GM12878 (cell line): ENCODE measurements at regions not wholly inside any gene's neighbourhood (a gene's known extent, or its start where the extent isn't known, plus 50 kb on each side); places are given as distances from the start of the nearest gene placed in this dataset.

Experiments
- ATAC-seq: fragments of 200-7000 bp; cut with Tn5 transposase; 3 replicates; pipeline ENCODE4 v1.9.1; 2020; ENCODE audit warnings: mild to moderate bottlenecking, moderate library complexity
- BruUV-seq: library from RNA; stranded (reverse); fragments of 400-500 nt; replicated peaks from 2 replicates; lab custom pipeline; 2021; lab: Mats Ljungman, UMichigan
- CTCF ChIA-PET: fragments of 300-600 bp; sonication (Branson Sonifier 250); formaldehyde crosslinking; extraction: SDS; loops from one replicate; lab custom pipeline; 2021; ENCODE audit warnings: inconsistent platforms; lab: Yijun Ruan, JAX
- POLR2A ChIA-PET: fragments of 350-600 bp; formaldehyde crosslinking; extraction: SDS; loops from one replicate; lab custom pipeline; 2021; ENCODE audit warnings: inconsistent platforms; lab: Charles Lee
- RAD21 ChIA-PET: fragments of 300-600 bp; sonication (Branson Sonifier 250); formaldehyde crosslinking; loops from one replicate; lab custom pipeline; 2023; ENCODE audit warnings: antibody characterized with exemption; ENCODE audit not compliant: unreplicated experiment; lab: Charles Lee
- SMC1A ChIA-PET: fragments of 300-600 bp; sonication (Branson Sonifier 250); formaldehyde crosslinking; loops from one replicate; lab custom pipeline; 2023; ENCODE audit not compliant: unreplicated experiment, uncharacterized antibody; lab: Charles Lee
- DNase-seq: peaks from one replicate; pipeline ENCODE4 v3.0.0-alpha.2; 2011; ENCODE audit warnings: low read depth, low spot score
- FAIRE-seq: peaks from 3 replicates; lab custom pipeline; 2011; peaks lifted over from hg19 to GRCh38; lab: Jason Lieb, UNC
- H2AFZ ChIP-seq: 2 replicates; pipeline ENCODE4 v1.6.0; 2011; ENCODE audit warnings: low read depth, low read length, control low read depth; ENCODE audit not compliant: control insufficient read depth
- H3K27ac ChIP-seq: 2 replicates; pipeline ENCODE4 v1.5.1; 2011; ENCODE audit warnings: control low read depth; ENCODE audit not compliant: control insufficient read depth, insufficient read depth
- H3K27me3 ChIP-seq, 2 experiments: replicated peaks in 1 of 2; 2 replicates each; pipeline versions ENCODE4 v1.6.0 to v1.6.1; 2011; ENCODE audit warnings: low read length in 1 of 2; ENCODE audit not compliant: control insufficient read depth in 2 of 2, insufficient read depth in 2 of 2
- H3K36me3 ChIP-seq, 2 experiments: 2 replicates each; pipeline ENCODE4 v1.5.1; 2011; ENCODE audit warnings: low read length in 1 of 2; ENCODE audit not compliant: control insufficient read depth in 2 of 2, insufficient read depth in 2 of 2
- H3K4me1 ChIP-seq: 2 replicates; pipeline ENCODE4 v1.6.1; 2011; ENCODE audit warnings: mild to moderate bottlenecking, low read length, moderate library complexity, mixed read lengths; ENCODE audit not compliant: control insufficient read depth, insufficient read depth
- H3K4me2 ChIP-seq: 2 replicates; pipeline ENCODE4 v1.6.0; 2011; ENCODE audit warnings: control low read depth; ENCODE audit not compliant: control insufficient read depth, insufficient read depth
- H3K4me3 ChIP-seq: fragments of 200-600 bp; sonication (generic); 2 replicates; pipeline ENCODE4 v1.5.1; 2016
- H3K79me2 ChIP-seq: 2 replicates; pipeline ENCODE4 v1.6.0; 2011; ENCODE audit warnings: low read length; ENCODE audit not compliant: control insufficient read depth, insufficient read depth
- H3K9ac ChIP-seq: 2 replicates; pipeline ENCODE4 v1.8.0; 2011; ENCODE audit warnings: low read length, control low read depth, mixed read lengths; ENCODE audit not compliant: control insufficient read depth, insufficient read depth
- H3K9me3 ChIP-seq: replicated peaks from 3 replicates; pipeline ENCODE4 v1.5.1; 2011; ENCODE audit warnings: mild to moderate bottlenecking, low read length; ENCODE audit not compliant: control insufficient read depth, insufficient read depth
- H4K20me1 ChIP-seq: 2 replicates; pipeline ENCODE4 v1.6.0; 2011; ENCODE audit not compliant: control insufficient read depth, insufficient read depth
- BHLHE40 ChIP-seq, 2 experiments: fragments of 450-650 bp in 1 of 2; IDR thresholded peaks; 2 replicates each; pipeline ENCODE4 v1.6.1; 2011 to 2017; ENCODE audit warnings: low read depth in 2 of 2, borderline replicate concordance in 1 of 2, improper control_type of control experiment in 1 of 2, low read length in 1 of 2, mild to moderate bottlenecking in 1 of 2
- CBX3 ChIP-seq: fragments of 200-600 bp; sonication (generic); IDR thresholded peaks from 2 replicates; pipeline ENCODE4 v1.6.1; 2016; ENCODE audit warnings: low read depth, borderline replicate concordance
- CEBPB ChIP-seq, 2 experiments: fragments of 150-350 bp in 1 of 2; IDR thresholded peaks; 2 replicates each; pipeline ENCODE4 v1.6.1; 2012 to 2014; ENCODE audit warnings: low read depth in 2 of 2, low read length in 2 of 2, borderline replicate concordance in 1 of 2, inconsistent platforms in 1 of 2
- EED ChIP-seq: sonication (generic); IDR thresholded peaks from 2 replicates; pipeline ENCODE4 v1.6.1; 2016; ENCODE audit warnings: antibody characterized with exemption, low read depth
- FOXM1 ChIP-seq: IDR thresholded peaks from 2 replicates; pipeline ENCODE4 v1.6.1; 2012; ENCODE audit warnings: low read depth, mild to moderate bottlenecking, inconsistent platforms, low read length, moderate library complexity
- HCFC1 ChIP-seq: fragments of 150-350 bp; IDR thresholded peaks from 2 replicates; pipeline ENCODE4 v1.6.1; 2014; ENCODE audit warnings: low read length
- HDAC2 ChIP-seq: fragments of 200-600 bp; sonication (generic); IDR thresholded peaks from 2 replicates; pipeline ENCODE4 v1.6.1; 2017
- JUNB ChIP-seq: IDR thresholded peaks from 2 replicates; pipeline ENCODE4 v1.6.1; 2016; ENCODE audit warnings: antibody characterized with exemption, mild to moderate bottlenecking
- KLF5 ChIP-seq: fragments of 450-650 bp; IDR thresholded peaks from 2 replicates; pipeline ENCODE4 v1.6.1; 2014; ENCODE audit warnings: mild to moderate bottlenecking; ENCODE audit not compliant: partially characterized antibody
- NFIC ChIP-seq: IDR thresholded peaks from 2 replicates; pipeline ENCODE4 v1.6.1; 2012; ENCODE audit warnings: low read depth, mild to moderate bottlenecking, inconsistent platforms, low read length, moderate library complexity
- NFXL1 ChIP-seq: fragments of 450-650 bp; IDR thresholded peaks from 2 replicates; pipeline ENCODE4 v1.6.1; 2017; ENCODE audit warnings: antibody characterized with exemption, mild to moderate bottlenecking, borderline replicate concordance
- PML ChIP-seq: IDR thresholded peaks from 2 replicates; pipeline ENCODE4 v1.6.1; 2012; ENCODE audit warnings: low read length, inconsistent platforms
- POU2F2 ChIP-seq: IDR thresholded peaks from 3 replicates; pipeline ENCODE4 v1.6.1; 2011; ENCODE audit warnings: low read depth, mild to moderate bottlenecking, low read length, borderline replicate concordance
- RUNX3 ChIP-seq: IDR thresholded peaks from 2 replicates; pipeline ENCODE4 v1.6.1; 2012; ENCODE audit warnings: low read length, inconsistent platforms
- SIN3A ChIP-seq: IDR thresholded peaks from 2 replicates; pipeline ENCODE4 v1.6.1; 2012; ENCODE audit warnings: low read depth, low read length, improper control_type of control experiment
- SPI1 ChIP-seq: IDR thresholded peaks from 2 replicates; pipeline ENCODE4 v1.6.1; 2011; ENCODE audit warnings: low read depth, mild to moderate bottlenecking, low read length, moderate library complexity, borderline replicate concordance; ENCODE audit not compliant: insufficient read depth
- WRNIP1 ChIP-seq: IDR thresholded peaks from 2 replicates; pipeline ENCODE4 v1.6.1; 2011; ENCODE audit warnings: low read depth, low read length, improper control_type of control experiment, borderline replicate concordance
- WGBS: methylation state at CpG from one replicate; pipeline ENCODE4 v1.1.6; 2016; ENCODE audit warnings: low lambda C conversion rate; ENCODE audit not compliant: insufficient replicate concordance, insufficient coverage; ENCODE audit errors: missing lambda C conversion rate; 5-methylcytosine and 5-hydroxymethylcytosine counted together
- in situ Hi-C: fragments of 300-500 bp; cut with MboI; formaldehyde crosslinking; loops from 9 replicates; pipeline ENCODE4 v1.14.3; 2018; ENCODE audit warnings: mixed read lengths
- intact Hi-C: fragments of 100-400 bp; cut with micrococcal nuclease; formaldehyde crosslinking; loops from one replicate; pipeline ENCODE4 v1.14.2; 2022; ENCODE audit not compliant: unreplicated experiment
- TF ChIP-seq, protein P1 (sequence below): IDR thresholded peaks from 2 replicates; pipeline ENCODE4 v1.6.1; 2011; ENCODE audit warnings: borderline replicate concordance, low read depth, mild to moderate bottlenecking, moderate library complexity, low read length; ENCODE audit not compliant: insufficient read depth, poor library complexity, severe bottlenecking
- TF ChIP-seq, protein P2 (sequence below): IDR thresholded peaks from 2 replicates; pipeline ENCODE4 v1.6.1; 2012; ENCODE audit warnings: low read length, inconsistent platforms

DNA sequence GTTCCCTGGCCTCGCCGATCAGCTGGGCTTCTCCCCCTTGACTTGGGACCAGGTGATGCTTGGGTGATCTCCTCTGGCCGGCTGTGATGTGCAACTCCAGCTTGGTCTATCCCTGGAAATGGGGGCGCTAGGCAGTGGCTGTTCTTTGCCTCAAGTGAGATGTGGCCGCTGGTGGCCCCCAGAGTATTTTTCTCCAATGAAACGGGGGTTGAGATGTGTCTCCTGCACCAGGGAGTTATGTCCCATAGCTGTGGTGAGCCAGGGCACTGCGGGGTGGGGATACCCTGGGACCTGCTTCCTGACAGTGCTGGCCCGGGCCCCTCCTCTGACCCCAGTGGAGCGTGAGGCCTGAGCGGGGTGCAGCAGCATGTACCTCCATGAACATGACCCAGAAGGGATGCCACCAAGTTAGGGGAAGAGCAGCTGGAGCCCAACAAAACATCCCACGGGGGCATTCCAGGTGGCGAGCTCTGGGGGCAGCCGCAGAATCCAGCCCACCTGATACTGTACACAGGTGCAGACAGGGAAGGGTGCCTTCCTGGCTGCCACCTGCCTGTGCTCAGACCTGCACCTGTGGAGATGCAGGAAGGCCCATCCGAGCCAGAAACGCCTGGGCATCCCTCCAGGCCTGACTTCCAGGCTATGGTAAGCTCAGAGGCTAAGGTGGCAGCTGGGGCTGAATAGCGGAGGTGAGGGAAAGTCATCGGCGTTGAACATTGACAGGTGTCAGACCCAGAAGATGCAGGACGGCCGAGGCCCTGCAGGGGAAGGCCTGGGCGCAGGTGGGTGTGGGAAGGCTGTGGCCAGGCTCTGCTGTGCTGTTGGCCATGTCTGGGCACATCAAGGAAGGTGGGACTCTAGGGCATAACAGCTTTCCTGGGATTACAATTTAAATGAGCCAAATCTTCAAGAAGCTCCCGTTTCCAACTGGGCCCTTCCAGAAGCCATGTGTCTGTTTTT lies 97.3 kb downstream of the CTTN start:
- 27% methylated on average over 22 of the region's 22 CpGs for WGBS
- no peaks in the 10 kb centered on the region for H3K4me1 ChIP-seq
- no peak for FAIRE-seq
- in situ Hi-C loops = no loop called here
- no peak overlapping the region for H3K4me3 ChIP-seq
- no TSS peak for BruUV-seq
- ChIA-PET CTCF (no interaction called here), SMC1A (no interaction called here), RAD21 (no interaction called here), POLR2A (no interaction called here)
- H3K79me2 ChIP-seq = no peaks in the 10 kb centered on the region
- no peak overlapping the region for H3K27ac ChIP-seq
- H3K9me3 ChIP-seq = peaks cover 9% of the 10 kb centered on the region; the same call in 2 of the 3 replicates
- no peaks in the 10 kb centered on the region for H4K20me1 ChIP-seq
- H2AFZ ChIP-seq = no peak overlapping the region
- H3K36me3 ChIP-seq = no peaks in the 10 kb centered on the region
- intact Hi-C loops = no loop called here
- ATAC-seq = no peak
- H3K27me3 ChIP-seq = no peaks in the 10 kb centered on the region; a peak in 1 of 4 replicates
- H3K9ac ChIP-seq = no peak overlapping the region
- TF ChIP-seq EED = no peak
- no peak for TF ChIP-seq NFIC
- TF ChIP-seq KLF5 = no peak
- no peak for TF ChIP-seq HDAC2
- TF ChIP-seq CEBPB (IDR thresholded peaks at IDR 0.05; ENCODE audit: borderline replicate concordance in 1 of 2, low read depth in 2 of 2, low read length in 2 of 2) = no peak
- no peak for TF ChIP-seq SPI1
- TF ChIP-seq CBX3 = no peak
- no peak for TF ChIP-seq NFXL1
- no peak for TF ChIP-seq FOXM1
- TF ChIP-seq, protein P1, sequence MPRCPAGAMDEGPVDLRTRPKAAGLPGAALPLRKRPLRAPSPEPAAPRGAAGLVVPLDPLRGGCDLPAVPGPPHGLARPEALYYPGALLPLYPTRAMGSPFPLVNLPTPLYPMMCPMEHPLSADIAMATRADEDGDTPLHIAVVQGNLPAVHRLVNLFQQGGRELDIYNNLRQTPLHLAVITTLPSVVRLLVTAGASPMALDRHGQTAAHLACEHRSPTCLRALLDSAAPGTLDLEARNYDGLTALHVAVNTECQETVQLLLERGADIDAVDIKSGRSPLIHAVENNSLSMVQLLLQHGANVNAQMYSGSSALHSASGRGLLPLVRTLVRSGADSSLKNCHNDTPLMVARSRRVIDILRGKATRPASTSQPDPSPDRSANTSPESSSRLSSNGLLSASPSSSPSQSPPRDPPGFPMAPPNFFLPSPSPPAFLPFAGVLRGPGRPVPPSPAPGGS = no peak
- TF ChIP-seq, protein P2, sequence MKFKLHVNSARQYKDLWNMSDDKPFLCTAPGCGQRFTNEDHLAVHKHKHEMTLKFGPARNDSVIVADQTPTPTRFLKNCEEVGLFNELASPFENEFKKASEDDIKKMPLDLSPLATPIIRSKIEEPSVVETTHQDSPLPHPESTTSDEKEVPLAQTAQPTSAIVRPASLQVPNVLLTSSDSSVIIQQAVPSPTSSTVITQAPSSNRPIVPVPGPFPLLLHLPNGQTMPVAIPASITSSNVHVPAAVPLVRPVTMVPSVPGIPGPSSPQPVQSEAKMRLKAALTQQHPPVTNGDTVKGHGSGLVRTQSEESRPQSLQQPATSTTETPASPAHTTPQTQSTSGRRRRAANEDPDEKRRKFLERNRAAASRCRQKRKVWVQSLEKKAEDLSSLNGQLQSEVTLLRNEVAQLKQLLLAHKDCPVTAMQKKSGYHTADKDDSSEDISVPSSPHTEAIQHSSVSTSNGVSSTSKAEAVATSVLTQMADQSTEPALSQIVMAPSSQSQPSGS = no peak
- no peak for TF ChIP-seq HCFC1
- no peak for TF ChIP-seq JUNB
- TF ChIP-seq WRNIP1 = no peak
- no peak for TF ChIP-seq PML
- no peak for TF ChIP-seq POU2F2
- no peak for TF ChIP-seq SIN3A
- no peak for TF ChIP-seq BHLHE40 (IDR thresholded peaks at IDR 0.05; ENCODE audit: borderline replicate concordance in 1 of 2, low read depth in 2 of 2, low read length in 1 of 2)
- no peak for TF ChIP-seq RUNX3
- DNase-seq = no peak
- no peak overlapping the region for H3K4me2 ChIP-seq
